ENCODE measurements at regions not wholly inside any gene's neighbourhood (a gene's known extent, or its start where the extent isn't known, plus 50 kb on each side); places are given as distances from the start of the nearest gene placed in this dataset.

- peak; percentile 44; the same call in 1 of the 2 replicates for TF ChIP-seq HHEX (CRISPR knock-in tag; IDR thresholded peaks at IDR 0.05)
- TF ChIP-seq CREB1 (IDR thresholded peaks at IDR 0.05), result no peak
- TF ChIP-seq CREB1 (CRISPR knock-in tag; IDR thresholded peaks at IDR 0.05), result peak; percentile 71
- no peak for TF ChIP-seq RFX1 (IDR thresholded peaks at IDR 0.05)
- peak; percentile 45 for TF ChIP-seq THAP11 (CRISPR knock-in tag; IDR thresholded peaks at IDR 0.05)
- peak; percentile 57; the same call in 1 of the 2 replicates for TF ChIP-seq SPEN (CRISPR knock-in tag; IDR thresholded peaks at IDR 0.05; ENCODE audit: low read depth)
- TF ChIP-seq REXO4 (CRISPR knock-in tag; IDR thresholded peaks at IDR 0.05; ENCODE audit: borderline replicate concordance), result no peak
- no peak for TF ChIP-seq ZNF20 (CRISPR knock-in tag; IDR thresholded peaks at IDR 0.05)
- TF ChIP-seq CTCF (CRISPR knock-in tag; IDR thresholded peaks at IDR 0.05), result no peak
- peak; percentile 61; the same call in 1 of the 2 replicates for TF ChIP-seq MLX (CRISPR knock-in tag; IDR thresholded peaks at IDR 0.05)
- TF ChIP-seq ZNF230 (CRISPR knock-in tag; IDR thresholded peaks at IDR 0.05), result no peak
- peak; percentile 90 for TF ChIP-seq TBX2 (CRISPR knock-in tag; IDR thresholded peaks at IDR 0.05; ENCODE audit: borderline replicate concordance)
- no peak for TF ChIP-seq ZNF776 (CRISPR knock-in tag; IDR thresholded peaks at IDR 0.05)
- 0 out of 2 replicates have a peak, but pooled peaks have one; percentile 48 for TF ChIP-seq HMGXB3 (CRISPR knock-in tag; IDR thresholded peaks at IDR 0.05; ENCODE audit: borderline replicate concordance)
- no peak for TF ChIP-seq ETS1 (CRISPR knock-in tag; IDR thresholded peaks at IDR 0.05)
- TF ChIP-seq ZNF878 (CRISPR knock-in tag; IDR thresholded peaks at IDR 0.05), result peak; percentile 49; the same call in 1 of the 2 replicates
- no peak for TF ChIP-seq ZNF510 (CRISPR knock-in tag; IDR thresholded peaks at IDR 0.05; ENCODE audit: low read depth)
- peak; percentile 88; the same call in 1 of the 2 replicates for TF ChIP-seq FOXJ3 (CRISPR knock-in tag; IDR thresholded peaks at IDR 0.05; ENCODE audit: borderline replicate concordance)
- no peak for TF ChIP-seq ATF6 (CRISPR knock-in tag; conservative IDR thresholded peaks at IDR 0.05)
- no peak for TF ChIP-seq GTF2F1 (IDR thresholded peaks at IDR 0.05; ENCODE audit: low read length)
- TF ChIP-seq CREM (IDR thresholded peaks at IDR 0.05), result peak; percentile 81
- no peak for TF ChIP-seq CREM (CRISPR knock-in tag; IDR thresholded peaks at IDR 0.05)
These were observed 87.9 kb upstream of the HMCN1 start (continued) for GRCh38 chr1:185646202-185646683.
